Breast epithelium (tissue), 4 donors: ENCODE measurements at regions not wholly inside any gene's neighbourhood (a gene's known extent, or its start where the extent isn't known, plus 50 kb on each side); places are given as distances from the start of the nearest gene placed in this dataset.

Experiments
- DNase-seq, 2 donors: peaks; one replicate each; pipeline ENCODE4 v3.0.0-alpha.2; 2019; ENCODE audit warnings: low spot score in 2 of 2
- H3K27ac ChIP-seq, 2 donors: fragments of 200-600 bp; sonication (generic) in 1 of 2; one replicate each; pipeline ENCODE4 v1.5.1; 2016 to 2019; ENCODE audit warnings: mild to moderate bottlenecking in 1 of 2
- H3K27me3 ChIP-seq, 2 donors: fragments of 200-600 bp; sonication (generic) in 1 of 2; one replicate each; pipeline versions ENCODE4 v1.5.1 to v1.6.0; 2017 to 2019; ENCODE audit warnings: control low read depth in 1 of 2, mild to moderate bottlenecking in 1 of 2
- H3K36me3 ChIP-seq: fragments of 200-600 bp; one replicate; pipeline ENCODE4 v1.5.1; 2019
- H3K4me1 ChIP-seq, 2 donors: fragments of 200-600 bp; sonication (generic); one replicate each; pipeline ENCODE4 v1.5.1; 2016 to 2019; ENCODE audit warnings: control low read depth in 1 of 2
- H3K4me3 ChIP-seq, 3 donors: fragments of 200-600 bp; sonication (generic); 1 replicate in 2 of 3; 2 replicates in 1 of 3; pipeline ENCODE4 v1.5.1; 2016 to 2019; ENCODE audit warnings: mild to moderate bottlenecking in 3 of 3, moderate library complexity in 2 of 3
- H3K9me3 ChIP-seq, 2 donors: fragments of 200-600 bp; sonication (generic) in 1 of 2; one replicate each; pipeline ENCODE4 v1.5.1; 2016 to 2019; ENCODE audit warnings: control low read depth in 1 of 2
- CTCF ChIP-seq, 3 donors: fragments of 450-650 bp; IDR thresholded peaks; one replicate each; pipeline ENCODE4 v1.5.1; 2016 to 2017; ENCODE audit warnings: antibody characterized with exemption in 3 of 3, mild to moderate bottlenecking in 3 of 3, moderate library complexity in 3 of 3
- POLR2A ChIP-seq: fragments of 450-650 bp; IDR thresholded peaks from one replicate; pipeline ENCODE4 v1.6.1; 2016; ENCODE audit warnings: antibody characterized with exemption, mild to moderate bottlenecking, moderate library complexity
- POLR2AphosphoS5 ChIP-seq, 3 donors: sonication (generic); formaldehyde crosslinking; IDR thresholded peaks; one replicate each; pipeline ENCODE4 v1.6.1; 2017; ENCODE audit warnings: antibody characterized with exemption in 3 of 3
- intact Hi-C: fragments of 100-400 bp; cut with DNase I; formaldehyde crosslinking; loops from one replicate; pipeline ENCODE4 v1.15.1; 2023; ENCODE audit warnings: low total_unique reads

- Histone ChIP-seq H3K4me3 (no peak overlapping the region), H3K9me3 (no peaks in the 10 kb centered on the region), H3K27ac (no peak overlapping the region), H3K27me3 (peaks cover 0 to 5% of the 10 kb centered on the region in 2 donors), H3K4me1 (no peaks in the 10 kb centered on the region), H3K36me3 (no peaks in the 10 kb centered on the region)
- intact Hi-C loops: no loop called here
- TF ChIP-seq POLR2A (no peak), POLR2AphosphoS5 (IDR thresholded peaks at IDR 0.05) (no peak), CTCF (IDR thresholded peaks at IDR 0.05) (no peak)
- no peak for DNase-seq
These were observed 188.9 kb downstream of the TTLL2 start for GRCh38 chr6:167513778-167514177.

GRCh38 chr6:167514524-167514923 lies 189.6 kb downstream of the TTLL2 start:
- H3K27me3 ChIP-seq: peaks cover 0 to 5% of the 10 kb centered on the region in 2 donors
- H3K9me3 ChIP-seq: no peaks in the 10 kb centered on the region
- intact Hi-C loops: no loop called here
- H3K4me1 ChIP-seq: no peaks in the 10 kb centered on the region
- H3K27ac ChIP-seq: no peak overlapping the region
- H3K4me3 ChIP-seq: no peak overlapping the region
- no peak for DNase-seq
- no peak for TF ChIP-seq CTCF (IDR thresholded peaks at IDR 0.05)
- TF ChIP-seq POLR2A: no peak
- TF ChIP-seq POLR2AphosphoS5 (IDR thresholded peaks at IDR 0.05): no peak
- H3K36me3 ChIP-seq: no peaks in the 10 kb centered on the region

GRCh38 chr6:167515873-167516507 lies 191.1 kb downstream of the TTLL2 start:
- no peaks in the 10 kb centered on the region for H3K9me3 ChIP-seq
- no peak for DNase-seq
- H3K27me3 ChIP-seq: no peaks in the 10 kb centered on the region
- TF ChIP-seq POLR2A: no peak
- TF ChIP-seq POLR2AphosphoS5 (IDR thresholded peaks at IDR 0.05): no peak
- TF ChIP-seq CTCF (IDR thresholded peaks at IDR 0.05): no peak
- no peaks in the 10 kb centered on the region for H3K4me1 ChIP-seq
- intact Hi-C loops: no loop called here
- H3K36me3 ChIP-seq: no peaks in the 10 kb centered on the region
- H3K27ac ChIP-seq: no peak overlapping the region
- H3K4me3 ChIP-seq: no peak overlapping the region

- Histone ChIP-seq H3K36me3 (no peaks in the 10 kb centered on the region), H3K27me3 (no peaks in the 10 kb centered on the region), H3K4me3 (no peak overlapping the region), H3K4me1 (no peaks in the 10 kb centered on the region), H3K9me3 (no peaks in the 10 kb centered on the region), H3K27ac (no peak overlapping the region)
- TF ChIP-seq POLR2AphosphoS5 (IDR thresholded peaks at IDR 0.05) (no peak), CTCF (IDR thresholded peaks at IDR 0.05) (no peak), POLR2A (no peak)
- intact Hi-C loops: no loop called here
- DNase-seq: no peak
These were observed 192.5 kb downstream of the TTLL2 start for GRCh38 chr6:167517254-167517916.

- no peaks in the 10 kb centered on the region for H3K36me3 ChIP-seq
- H3K4me1 ChIP-seq: no peaks in the 10 kb centered on the region
- H3K27ac ChIP-seq: no peak overlapping the region
- no peak for TF ChIP-seq POLR2A
- no peak for TF ChIP-seq CTCF (IDR thresholded peaks at IDR 0.05)
- TF ChIP-seq POLR2AphosphoS5 (IDR thresholded peaks at IDR 0.05): no peak
- DNase-seq: no peak
- peaks cover 0 to 3% of the 10 kb centered on the region in 2 donors for H3K27me3 ChIP-seq
- intact Hi-C loops: no loop called here
- no peak overlapping the region for H3K4me3 ChIP-seq
- H3K9me3 ChIP-seq: no peaks in the 10 kb centered on the region
These were observed 198.5 kb downstream of the TTLL2 start for GRCh38 chr6:167523426-167523825.
